ENCODE measurements at regions not wholly inside any gene's neighbourhood (a gene's known extent, or its start where the extent isn't known, plus 50 kb on each side); places are given as distances from the start of the nearest gene placed in this dataset.

GRCh38 chr12:104895415-104895814, 62.7 kb downstream of the SLC41A2 start:
- no peak overlapping the region for H3K4ac ChIP-seq (ENCODE audit: low read depth, low read length)
- WGBS (ENCODE audit: extremely low coverage, insufficient read length, low lambda C conversion rate), result no CpG with 5 or more reads among the region's 2 CpGs
- H3K9me3 Mint-ChIP-seq, result no peaks in the 10 kb centered on the region

More at GRCh38 chr12:104895415-104895814, 62.7 kb downstream of the SLC41A2 start:
- no peaks in the 10 kb centered on the region for H4K20me1 ChIP-seq (ENCODE audit: control insufficient read depth, insufficient read depth, insufficient read length)
- H2BK20ac ChIP-seq (ENCODE audit: low read depth, low read length, poor library complexity, severe bottlenecking), result no peak overlapping the region
- no peak overlapping the region for H2BK120ac ChIP-seq (ENCODE audit: low read depth, low read length, poor library complexity, severe bottlenecking)
- TF ChIP-seq CTCF (conservative IDR thresholded peaks at IDR 0.05), result no peak
- H3K14ac ChIP-seq (ENCODE audit: insufficient read depth, low read length), result no peak overlapping the region
- H3K27me3 Mint-ChIP-seq (ENCODE audit: low read depth), result no peaks in the 10 kb centered on the region
- no peak overlapping the region for H3K9ac ChIP-seq (ENCODE audit: extremely low read depth, insufficient read length, low read length)
- H3K56ac ChIP-seq (ENCODE audit: insufficient read length, low read depth, low read length), result no peak overlapping the region
- no peak overlapping the region for H2BK5ac ChIP-seq (ENCODE audit: insufficient read length, low read length)
- no peak for DNase-seq
- H4K5ac ChIP-seq (ENCODE audit: insufficient read length, low read depth, low read length), result no peak overlapping the region
- H3K27me3 ChIP-seq (ENCODE audit: insufficient read depth, low read length), result no peaks in the 10 kb centered on the region
- H3K4me1 Mint-ChIP-seq, result no peaks in the 10 kb centered on the region
- H3K9me3 ChIP-seq (ENCODE audit: control insufficient read depth, low read depth, low read length), result no peaks in the 10 kb centered on the region
- no peak overlapping the region for H2BK12ac ChIP-seq (ENCODE audit: insufficient read length, low read depth, low read length)
- H2AFZ ChIP-seq (ENCODE audit: low read length), result no peak overlapping the region
- H2BK15ac ChIP-seq (ENCODE audit: low read depth, low read length), result no peak overlapping the region
- H3K27ac ChIP-seq (ENCODE audit: insufficient read length, low read depth, low read length), result no peak overlapping the region
- no peak overlapping the region for H3K4me2 ChIP-seq (ENCODE audit: insufficient read depth, insufficient read length, low read length)
- H3K23me2 ChIP-seq (ENCODE audit: insufficient read length, low read depth, low read length, poor library complexity, severe bottlenecking), result no peaks in the 10 kb centered on the region
- no peak overlapping the region for H2AK5ac ChIP-seq (ENCODE audit: insufficient read length, low read length)
- no peak overlapping the region for H4K8ac ChIP-seq (replicated peaks; ENCODE audit: insufficient read length, low read depth, low read length)
- no peaks in the 10 kb centered on the region for H3K4me1 ChIP-seq (ENCODE audit: insufficient read depth, low read length)
- no peak overlapping the region for H3T11ph ChIP-seq (ENCODE audit: low read length)
- H3K79me2 ChIP-seq (ENCODE audit: insufficient read depth, low read length), result no peaks in the 10 kb centered on the region
- no peak overlapping the region for H4K91ac ChIP-seq (ENCODE audit: insufficient read length, low read depth, low read length)
- H3K23ac ChIP-seq (ENCODE audit: insufficient read length, low read depth, low read length), result no peak overlapping the region
- no peak overlapping the region for H3K27ac Mint-ChIP-seq
- no peaks in the 10 kb centered on the region for H3K79me1 ChIP-seq (ENCODE audit: insufficient read depth, low read depth, low read length, poor library complexity, severe bottlenecking)
- H3K36me3 Mint-ChIP-seq (ENCODE audit: insufficient read depth in 1 of 3, low read depth in 3 of 3), result 0 out of 7 replicates have a peak, but pooled peaks cover 0 to 6% (median 0%) of the 10 kb centered on the region in 3 experiments
- no peak overlapping the region for H3K4me3 Mint-ChIP-seq
- H3K18ac ChIP-seq (ENCODE audit: insufficient read length, low read depth, low read length), result no peak overlapping the region
